ENCODE measurements at regions not wholly inside any gene's neighbourhood (a gene's known extent, or its start where the extent isn't known, plus 50 kb on each side); places are given as distances from the start of the nearest gene placed in this dataset.
"Not testable (repeated sequence)": the region's sequence is repeated elsewhere in the genome, so short reads cannot be mapped to it uniquely, and the experiment has no call there.

GRCh38 chr9:74083681-74084433 lies 413.3 kb upstream of the RORB start:
- Histone ChIP-seq H3K9me3 (ENCODE audit: insufficient read depth, low read length) (peaks cover 17% of the 10 kb centered on the region), H3K36me3 (ENCODE audit: insufficient read depth, insufficient read length, low read length) (no peaks in the 10 kb centered on the region), H3K27me3 (ENCODE audit: insufficient read depth, insufficient read length) (no peaks in the 10 kb centered on the region), H3K9ac (ENCODE audit: insufficient read length, low read depth) (no peak overlapping the region), H3K4me3 (ENCODE audit: insufficient read length, low read depth) (no peak overlapping the region), H3K4me1 (ENCODE audit: insufficient read depth, insufficient read length) (no peaks in the 10 kb centered on the region)
- DNase-seq (ENCODE audit: low read depth, low spot score) = no peak
- TF ChIP-seq ZNF274 (IDR thresholded peaks at IDR 0.05; ENCODE audit: low read depth, low read length) (no peak), YY1 (IDR thresholded peaks at IDR 0.05; ENCODE audit: insufficient read depth, insufficient read length) (no peak), SUZ12 (IDR thresholded peaks at IDR 0.05; ENCODE audit: extremely low read depth, insufficient read depth, insufficient read length) (no peak)

- not testable (repeated sequence) for H3K4me3 ChIP-seq (ENCODE audit: insufficient read length, low read depth); H3K36me3 ChIP-seq (ENCODE audit: insufficient read depth, insufficient read length, low read length)
Measured at GRCh38 chr9:74085384-74086037, 411.6 kb upstream of the RORB start.

GRCh38 chr9:74090921-74091320 lies 406.2 kb upstream of the RORB start:
- not testable (repeated sequence) for H3K9ac ChIP-seq (ENCODE audit: insufficient read length, low read depth); H3K36me3 ChIP-seq (ENCODE audit: insufficient read depth, insufficient read length, low read length); H3K27me3 ChIP-seq (ENCODE audit: insufficient read depth, insufficient read length); DNase-seq (ENCODE audit: low read depth, low spot score); H3K4me3 ChIP-seq (ENCODE audit: insufficient read length, low read depth); H3K4me1 ChIP-seq (ENCODE audit: insufficient read depth, insufficient read length)
- peaks cover 27% of the 10 kb centered on the region for H3K9me3 ChIP-seq (ENCODE audit: insufficient read depth, low read length)

More at GRCh38 chr9:74085384-74086037, 411.6 kb upstream of the RORB start:
- not testable (repeated sequence) for H3K4me1 ChIP-seq (ENCODE audit: insufficient read depth, insufficient read length); H3K9ac ChIP-seq (ENCODE audit: insufficient read length, low read depth); H3K27me3 ChIP-seq (ENCODE audit: insufficient read depth, insufficient read length); DNase-seq (ENCODE audit: low read depth, low spot score)
- H3K9me3 ChIP-seq (ENCODE audit: insufficient read depth, low read length) = peaks cover 17% of the 10 kb centered on the region

- no peaks in the 10 kb centered on the region for H3K36me3 ChIP-seq (ENCODE audit: insufficient read depth, insufficient read length, low read length)
Measured at GRCh38 chr9:74092491-74092834, 404.7 kb upstream of the RORB start.

GRCh38 chr9:74094037-74094436 lies 403.1 kb upstream of the RORB start:
- not testable (repeated sequence) for H3K4me3 ChIP-seq (ENCODE audit: insufficient read length, low read depth); H3K9ac ChIP-seq (ENCODE audit: insufficient read length, low read depth); DNase-seq (ENCODE audit: low read depth, low spot score); H3K27me3 ChIP-seq (ENCODE audit: insufficient read depth, insufficient read length); H3K36me3 ChIP-seq (ENCODE audit: insufficient read depth, insufficient read length, low read length); H3K4me1 ChIP-seq (ENCODE audit: insufficient read depth, insufficient read length)
- H3K9me3 ChIP-seq (ENCODE audit: insufficient read depth, low read length) = peaks cover 27% of the 10 kb centered on the region

More at GRCh38 chr9:74092491-74092834, 404.7 kb upstream of the RORB start:
- Histone ChIP-seq H3K4me3 (ENCODE audit: insufficient read length, low read depth) (no peak overlapping the region), H3K4me1 (ENCODE audit: insufficient read depth, insufficient read length) (no peaks in the 10 kb centered on the region), H3K27me3 (ENCODE audit: insufficient read depth, insufficient read length) (no peaks in the 10 kb centered on the region), H3K9ac (ENCODE audit: insufficient read length, low read depth) (no peak overlapping the region), H3K9me3 (ENCODE audit: insufficient read depth, low read length) (peaks cover 27% of the 10 kb centered on the region)
- TF ChIP-seq ZNF274 (IDR thresholded peaks at IDR 0.05; ENCODE audit: low read depth, low read length) = no peak
- no peak for TF ChIP-seq SUZ12 (IDR thresholded peaks at IDR 0.05; ENCODE audit: extremely low read depth, insufficient read depth, insufficient read length)
- TF ChIP-seq YY1 (IDR thresholded peaks at IDR 0.05; ENCODE audit: insufficient read depth, insufficient read length) = no peak
- no peak for DNase-seq (ENCODE audit: low read depth, low spot score)

GRCh38 chr9:74094766-74095165 lies 402.4 kb upstream of the RORB start:
- no peak for DNase-seq (ENCODE audit: low read depth, low spot score)
- H3K9me3 ChIP-seq (ENCODE audit: insufficient read depth, low read length) = peaks cover 27% of the 10 kb centered on the region
- H3K4me1 ChIP-seq (ENCODE audit: insufficient read depth, insufficient read length) = no peaks in the 10 kb centered on the region
- H3K36me3 ChIP-seq (ENCODE audit: insufficient read depth, insufficient read length, low read length) = no peaks in the 10 kb centered on the region
- no peaks in the 10 kb centered on the region for H3K27me3 ChIP-seq (ENCODE audit: insufficient read depth, insufficient read length)
- H3K4me3 ChIP-seq (ENCODE audit: insufficient read length, low read depth) = no peak overlapping the region
- TF ChIP-seq SUZ12 (IDR thresholded peaks at IDR 0.05; ENCODE audit: extremely low read depth, insufficient read depth, insufficient read length) (no peak), ZNF274 (IDR thresholded peaks at IDR 0.05; ENCODE audit: low read depth, low read length) (no peak), YY1 (IDR thresholded peaks at IDR 0.05; ENCODE audit: insufficient read depth, insufficient read length) (no peak)
- no peak overlapping the region for H3K9ac ChIP-seq (ENCODE audit: insufficient read length, low read depth)

GRCh38 chr9:74095925-74096324 lies 401.2 kb upstream of the RORB start:
- no peak overlapping the region for H3K9ac ChIP-seq (ENCODE audit: insufficient read length, low read depth)
- H3K4me3 ChIP-seq (ENCODE audit: insufficient read length, low read depth) = no peak overlapping the region
- H3K9me3 ChIP-seq (ENCODE audit: insufficient read depth, low read length) = peaks cover 27% of the 10 kb centered on the region
- no peak for TF ChIP-seq SUZ12 (IDR thresholded peaks at IDR 0.05; ENCODE audit: extremely low read depth, insufficient read depth, insufficient read length)
- TF ChIP-seq YY1 (IDR thresholded peaks at IDR 0.05; ENCODE audit: insufficient read depth, insufficient read length) = no peak
- no peak for TF ChIP-seq ZNF274 (IDR thresholded peaks at IDR 0.05; ENCODE audit: low read depth, low read length)
- H3K4me1 ChIP-seq (ENCODE audit: insufficient read depth, insufficient read length) = no peaks in the 10 kb centered on the region
- no peak for DNase-seq (ENCODE audit: low read depth, low spot score)
- H3K27me3 ChIP-seq (ENCODE audit: insufficient read depth, insufficient read length) = no peaks in the 10 kb centered on the region
- H3K36me3 ChIP-seq (ENCODE audit: insufficient read depth, insufficient read length, low read length) = no peaks in the 10 kb centered on the region
